Neural progenitor cell (in vitro differentiated cells): ENCODE measurements at regions not wholly inside any gene's neighbourhood (a gene's known extent, or its start where the extent isn't known, plus 50 kb on each side); places are given as distances from the start of the nearest gene placed in this dataset.

Source experiments
- DNase-seq: peaks from one replicate; pipeline ENCODE4 v3.0.0-alpha.2; 2016; ENCODE audit warnings: low spot score
- H2AFZ ChIP-seq: fragments of 200-600 bp; sonication (generic); replicated peaks from 2 replicates; pipeline ENCODE4 v1.6.1; 2016; ENCODE audit warnings: antibody characterized with exemption
- H3F3A ChIP-seq: fragments of 200-600 bp; sonication (generic); 2 replicates; pipeline ENCODE4 v1.6.1; 2016; ENCODE audit warnings: antibody characterized with exemption, low read depth
- H3K27ac ChIP-seq: fragments of 200-600 bp; sonication (generic); 2 replicates; pipeline ENCODE4 v1.5.1; 2016; ENCODE audit warnings: mild to moderate bottlenecking
- H3K27me3 ChIP-seq: fragments of 200-600 bp; sonication (generic); 2 replicates; pipeline ENCODE4 v1.6.1; 2016; ENCODE audit warnings: mild to moderate bottlenecking, moderate library complexity
- H3K36me3 ChIP-seq: fragments of 200-600 bp; sonication (generic); 2 replicates; pipeline ENCODE4 v1.5.1; 2016
- H3K4me1 ChIP-seq: fragments of 200-600 bp; sonication (generic); 2 replicates; pipeline ENCODE4 v1.6.1; 2016; ENCODE audit warnings: mixed run types
- H3K4me2 ChIP-seq: fragments of 200-600 bp; sonication (generic); 2 replicates; pipeline ENCODE4 v1.6.1; 2016
- H3K4me3 ChIP-seq: fragments of 200-600 bp; sonication (generic); 2 replicates; pipeline ENCODE4 v1.5.1; 2016
- H3K79me2 ChIP-seq: fragments of 200-600 bp; sonication (generic); 2 replicates; pipeline ENCODE4 v1.6.1; 2016; ENCODE audit warnings: low read depth
- H3K9ac ChIP-seq: fragments of 200-600 bp; sonication (generic); 2 replicates; pipeline ENCODE4 v1.6.1; 2016
- H3K9me3 ChIP-seq: fragments of 200-600 bp; sonication (generic); 2 replicates; pipeline ENCODE4 v1.5.1; 2016; ENCODE audit warnings: low read depth
- H4K20me1 ChIP-seq: fragments of 200-600 bp; sonication (generic); 2 replicates; pipeline ENCODE4 v1.6.1; 2016; ENCODE audit warnings: low read depth
- H3K27ac Mint-ChIP-seq: 3 replicates; pipeline ENCODE4 v1.8.0; 2021; ENCODE audit warnings: mixed read lengths
- H3K27me3 Mint-ChIP-seq: 2 replicates; pipeline ENCODE4 v1.8.0; 2022; ENCODE audit warnings: low read depth, mild to moderate bottlenecking, inconsistent platforms, moderate library complexity, mixed read lengths; ENCODE audit not compliant: insufficient read depth
- H3K36me3 Mint-ChIP-seq: 3 replicates; pipeline ENCODE4 v1.8.0; 2021; ENCODE audit warnings: mixed read lengths
- H3K4me1 Mint-ChIP-seq: 3 replicates; pipeline ENCODE4 v1.8.0; 2021; ENCODE audit warnings: mixed read lengths
- H3K4me3 Mint-ChIP-seq: 3 replicates; pipeline ENCODE4 v1.8.0; 2021; ENCODE audit warnings: mild to moderate bottlenecking, moderate library complexity, mixed read lengths
- H3K9me3 Mint-ChIP-seq: 3 replicates; pipeline ENCODE4 v1.8.0; 2020; ENCODE audit warnings: mixed read lengths
- EZH2 ChIP-seq: fragments of 200-600 bp; sonication (generic); IDR thresholded peaks from 2 replicates; pipeline ENCODE4 v1.6.1; 2017; ENCODE audit warnings: antibody characterized with exemption, mild to moderate bottlenecking, moderate library complexity
- EZH2phosphoT487 ChIP-seq: fragments of 200-600 bp; sonication (generic); IDR thresholded peaks from 2 replicates; pipeline ENCODE4 v1.6.1; 2017; ENCODE audit warnings: antibody characterized with exemption
- TF ChIP-seq, protein P1 (sequence below): fragments of 200-600 bp; sonication (generic); IDR thresholded peaks from 2 replicates; pipeline ENCODE4 v1.5.1; 2017; ENCODE audit warnings: antibody characterized with exemption, mild to moderate bottlenecking

- Histone ChIP-seq H3K36me3 (no peaks in the 10 kb centered on the region), H3K4me2 (no peak overlapping the region), H3K27ac (no peak overlapping the region), H3K9me3 (no peaks in the 10 kb centered on the region), H3F3A (peaks cover 10% of the 10 kb centered on the region), H3K4me1 (peaks cover 30% of the 10 kb centered on the region), H3K4me3 (no peak overlapping the region), H3K9ac (no peak overlapping the region), H3K79me2 (no peaks in the 10 kb centered on the region), H2AFZ (no peak overlapping the region), H3K27me3 (no peaks in the 10 kb centered on the region), H4K20me1 (no peaks in the 10 kb centered on the region)
- H3K9me3 Mint-ChIP-seq, result peaks cover 7% of the 10 kb centered on the region
- no peaks in the 10 kb centered on the region for H3K4me1 Mint-ChIP-seq
- no peak overlapping the region for H3K27ac Mint-ChIP-seq
- H3K4me3 Mint-ChIP-seq, result no peak overlapping the region
- TF ChIP-seq, protein P1, sequence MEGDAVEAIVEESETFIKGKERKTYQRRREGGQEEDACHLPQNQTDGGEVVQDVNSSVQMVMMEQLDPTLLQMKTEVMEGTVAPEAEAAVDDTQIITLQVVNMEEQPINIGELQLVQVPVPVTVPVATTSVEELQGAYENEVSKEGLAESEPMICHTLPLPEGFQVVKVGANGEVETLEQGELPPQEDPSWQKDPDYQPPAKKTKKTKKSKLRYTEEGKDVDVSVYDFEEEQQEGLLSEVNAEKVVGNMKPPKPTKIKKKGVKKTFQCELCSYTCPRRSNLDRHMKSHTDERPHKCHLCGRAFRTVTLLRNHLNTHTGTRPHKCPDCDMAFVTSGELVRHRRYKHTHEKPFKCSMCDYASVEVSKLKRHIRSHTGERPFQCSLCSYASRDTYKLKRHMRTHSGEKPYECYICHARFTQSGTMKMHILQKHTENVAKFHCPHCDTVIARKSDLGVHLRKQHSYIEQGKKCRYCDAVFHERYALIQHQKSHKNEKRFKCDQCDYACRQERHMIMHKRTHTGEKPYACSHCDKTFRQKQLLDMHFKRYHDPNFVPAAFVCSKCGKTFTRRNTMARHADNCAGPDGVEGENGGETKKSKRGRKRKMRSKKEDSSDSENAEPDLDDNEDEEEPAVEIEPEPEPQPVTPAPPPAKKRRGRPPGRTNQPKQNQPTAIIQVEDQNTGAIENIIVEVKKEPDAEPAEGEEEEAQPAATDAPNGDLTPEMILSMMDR, result no peak
- no peak for TF ChIP-seq EZH2phosphoT487
- TF ChIP-seq EZH2, result no peak
- no peaks in the 10 kb centered on the region for H3K36me3 Mint-ChIP-seq
- peaks cover 7% of the 10 kb centered on the region for H3K27me3 Mint-ChIP-seq
- no peak for DNase-seq
Observed at GRCh38 chr15:95266451-95267061, 1035.2 kb downstream of the MCTP2 start.

DNA sequence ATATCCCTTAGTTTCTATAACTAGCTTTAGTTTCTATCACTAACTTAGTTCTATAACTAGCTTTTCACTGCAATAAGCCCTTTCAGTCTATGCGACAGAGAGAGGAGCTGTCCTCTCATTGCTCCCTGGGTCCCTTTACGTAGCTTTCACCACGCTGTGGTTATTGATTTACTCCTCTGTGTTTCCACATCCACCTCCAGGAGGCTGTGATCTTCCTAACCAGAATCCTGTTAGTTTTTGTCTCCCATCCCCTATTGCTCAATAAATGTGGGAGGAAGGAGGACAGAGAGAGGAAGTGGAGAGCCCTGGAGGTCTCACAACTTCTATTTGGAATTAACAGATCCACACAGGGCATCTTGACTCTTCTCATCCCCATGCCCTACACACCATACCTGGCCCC lies 1036.1 kb downstream of the MCTP2 start:
- no peaks in the 10 kb centered on the region for H3K36me3 ChIP-seq

GRCh38 chr15:95269242-95270183 lies 1038.2 kb downstream of the MCTP2 start:
- no peak overlapping the region for H3K4me3 ChIP-seq
- peaks cover 21% of the 10 kb centered on the region for H3K4me1 ChIP-seq
- H3K4me3 Mint-ChIP-seq, result no peak overlapping the region
- H3K27me3 Mint-ChIP-seq, result peaks cover 5% of the 10 kb centered on the region
- H3K9ac ChIP-seq, result no peak overlapping the region
- H3K36me3 Mint-ChIP-seq, result no peaks in the 10 kb centered on the region
- no peak overlapping the region for H2AFZ ChIP-seq
- H3K9me3 Mint-ChIP-seq, result peaks cover 8% of the 10 kb centered on the region
- H3K27ac Mint-ChIP-seq, result no peak overlapping the region
- no peak overlapping the region for H3K27ac ChIP-seq
- no peak for DNase-seq
- no peak for TF ChIP-seq EZH2phosphoT487
- TF ChIP-seq, protein P1, result no peak
- no peak for TF ChIP-seq EZH2
- H3K9me3 ChIP-seq, result no peaks in the 10 kb centered on the region
- H3K4me1 Mint-ChIP-seq, result no peaks in the 10 kb centered on the region
- no peaks in the 10 kb centered on the region for H4K20me1 ChIP-seq
- no peaks in the 10 kb centered on the region for H3K79me2 ChIP-seq
- no peaks in the 10 kb centered on the region for H3K36me3 ChIP-seq
- H3K27me3 ChIP-seq, result no peaks in the 10 kb centered on the region
- no peak overlapping the region for H3K4me2 ChIP-seq
- H3F3A ChIP-seq, result peaks cover 8% of the 10 kb centered on the region

More for the DNA sequence above, 1036.1 kb downstream of the MCTP2 start:
- peaks cover 9% of the 10 kb centered on the region for H3K9me3 Mint-ChIP-seq
- Histone ChIP-seq H3K4me2 (no peak overlapping the region), H3K79me2 (no peaks in the 10 kb centered on the region), H3K4me1 (peaks cover 30% of the 10 kb centered on the region), H3K9me3 (no peaks in the 10 kb centered on the region), H3K27me3 (no peaks in the 10 kb centered on the region), H3K9ac (no peak overlapping the region), H3K27ac (no peak overlapping the region), H4K20me1 (no peaks in the 10 kb centered on the region), H3K4me3 (no peak overlapping the region), H3F3A (peaks cover 10% of the 10 kb centered on the region), H2AFZ (no peak overlapping the region)
- no peak overlapping the region for H3K27ac Mint-ChIP-seq
- H3K4me1 Mint-ChIP-seq, result no peaks in the 10 kb centered on the region
- no peak overlapping the region for H3K4me3 Mint-ChIP-seq
- no peaks in the 10 kb centered on the region for H3K36me3 Mint-ChIP-seq
- DNase-seq, result no peak
- no peak for TF ChIP-seq EZH2phosphoT487
- TF ChIP-seq, protein P1, result no peak
- no peak for TF ChIP-seq EZH2
- peaks cover 5% of the 10 kb centered on the region for H3K27me3 Mint-ChIP-seq
